Neural crest cell (in vitro differentiated cells): ENCODE measurements at regions not wholly inside any gene's neighbourhood (a gene's known extent, or its start where the extent isn't known, plus 50 kb on each side); places are given as distances from the start of the nearest gene placed in this dataset.

ENCODE experiments used
- DNase-seq: peaks from one replicate; pipeline ENCODE4 v3.0.0; 2021; ENCODE audit warnings: low read depth, mixed read lengths, low spot score
- H3K27ac Mint-ChIP-seq: one replicate; pipeline ENCODE4 v1.8.0; 2021; ENCODE audit warnings: mild to moderate bottlenecking, mixed read lengths; ENCODE audit not compliant: unreplicated experiment
- H3K27me3 Mint-ChIP-seq: 2 replicates; pipeline ENCODE4 v1.8.0; 2021; ENCODE audit warnings: low read depth, mild to moderate bottlenecking, mixed read lengths
- H3K36me3 Mint-ChIP-seq: 2 replicates; pipeline ENCODE4 v1.8.0; 2021; ENCODE audit warnings: low read depth, mild to moderate bottlenecking, mixed read lengths
- H3K4me1 Mint-ChIP-seq: 2 replicates; pipeline ENCODE4 v1.8.0; 2021; ENCODE audit warnings: mixed read lengths
- H3K4me3 Mint-ChIP-seq: one replicate; pipeline ENCODE4 v1.8.0; 2021; ENCODE audit warnings: mild to moderate bottlenecking, mixed read lengths
- H3K9me3 Mint-ChIP-seq: 2 replicates; pipeline ENCODE4 v1.8.0; 2021; ENCODE audit warnings: mixed read lengths
- TF ChIP-seq, protein P1 (sequence below): fragments of 200-600 bp; sonication (generic); conservative IDR thresholded peaks from 2 replicates; pipeline ENCODE4 v1.5.0; 2021; ENCODE audit warnings: antibody characterized with exemption, mild to moderate bottlenecking

DNA sequence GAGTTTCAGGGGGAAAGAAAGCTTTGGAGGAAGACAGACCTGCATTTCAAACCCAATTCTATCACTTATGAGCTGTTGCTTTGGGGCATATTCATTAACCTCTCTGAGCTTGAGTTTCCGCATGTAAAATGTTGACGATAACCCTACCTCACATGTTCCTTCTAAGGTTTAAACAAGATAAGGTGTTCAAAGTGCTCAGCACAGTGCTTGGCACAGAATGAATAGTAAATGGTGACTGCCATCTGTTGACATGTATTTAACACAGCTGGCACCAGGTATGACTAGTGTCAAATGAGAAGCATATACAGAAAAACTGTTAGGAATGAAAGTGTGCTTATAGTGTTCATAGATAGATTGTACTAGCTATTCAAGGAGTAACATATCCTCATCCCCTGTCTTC is 155.5 kb downstream of the PTGER3 start:
- Mint-ChIP-seq H3K27ac (no peak overlapping the region), H3K27me3 (peaks cover 13% of the 10 kb centered on the region), H3K4me3 (no peak overlapping the region), H3K4me1 (peaks cover 3% of the 10 kb centered on the region), H3K36me3 (no peaks in the 10 kb centered on the region), H3K9me3 (no peaks in the 10 kb centered on the region)
- DNase-seq: no peak
- TF ChIP-seq, protein P1, sequence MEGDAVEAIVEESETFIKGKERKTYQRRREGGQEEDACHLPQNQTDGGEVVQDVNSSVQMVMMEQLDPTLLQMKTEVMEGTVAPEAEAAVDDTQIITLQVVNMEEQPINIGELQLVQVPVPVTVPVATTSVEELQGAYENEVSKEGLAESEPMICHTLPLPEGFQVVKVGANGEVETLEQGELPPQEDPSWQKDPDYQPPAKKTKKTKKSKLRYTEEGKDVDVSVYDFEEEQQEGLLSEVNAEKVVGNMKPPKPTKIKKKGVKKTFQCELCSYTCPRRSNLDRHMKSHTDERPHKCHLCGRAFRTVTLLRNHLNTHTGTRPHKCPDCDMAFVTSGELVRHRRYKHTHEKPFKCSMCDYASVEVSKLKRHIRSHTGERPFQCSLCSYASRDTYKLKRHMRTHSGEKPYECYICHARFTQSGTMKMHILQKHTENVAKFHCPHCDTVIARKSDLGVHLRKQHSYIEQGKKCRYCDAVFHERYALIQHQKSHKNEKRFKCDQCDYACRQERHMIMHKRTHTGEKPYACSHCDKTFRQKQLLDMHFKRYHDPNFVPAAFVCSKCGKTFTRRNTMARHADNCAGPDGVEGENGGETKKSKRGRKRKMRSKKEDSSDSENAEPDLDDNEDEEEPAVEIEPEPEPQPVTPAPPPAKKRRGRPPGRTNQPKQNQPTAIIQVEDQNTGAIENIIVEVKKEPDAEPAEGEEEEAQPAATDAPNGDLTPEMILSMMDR: no peak

DNA sequence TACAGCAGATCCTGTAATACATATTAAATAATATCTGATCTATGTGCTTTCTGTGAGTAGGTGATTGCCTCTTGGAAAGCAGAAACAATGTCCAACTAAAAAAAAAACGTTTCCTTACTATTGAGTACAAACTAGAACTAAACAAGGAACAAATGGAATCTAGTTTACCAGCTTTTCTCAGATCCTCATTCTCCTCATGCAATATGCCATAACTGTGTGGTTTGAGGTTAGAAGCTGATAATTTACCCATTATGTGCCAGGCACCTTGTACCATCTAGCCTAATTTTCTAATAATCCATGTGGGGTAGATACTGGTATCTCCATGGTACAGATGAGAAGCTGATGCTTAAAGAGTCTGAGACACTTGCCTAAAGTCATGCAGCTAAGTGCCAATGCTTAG is 154.7 kb downstream of the PTGER3 start:
- no peaks in the 10 kb centered on the region for H3K9me3 Mint-ChIP-seq
- H3K27me3 Mint-ChIP-seq: peaks cover 19% of the 10 kb centered on the region
- no peaks in the 10 kb centered on the region for H3K36me3 Mint-ChIP-seq
- no peak for DNase-seq
- H3K4me1 Mint-ChIP-seq: peaks cover 7% of the 10 kb centered on the region
- H3K27ac Mint-ChIP-seq: no peak overlapping the region
- TF ChIP-seq, protein P1: no peak
- H3K4me3 Mint-ChIP-seq: no peak overlapping the region

DNA sequence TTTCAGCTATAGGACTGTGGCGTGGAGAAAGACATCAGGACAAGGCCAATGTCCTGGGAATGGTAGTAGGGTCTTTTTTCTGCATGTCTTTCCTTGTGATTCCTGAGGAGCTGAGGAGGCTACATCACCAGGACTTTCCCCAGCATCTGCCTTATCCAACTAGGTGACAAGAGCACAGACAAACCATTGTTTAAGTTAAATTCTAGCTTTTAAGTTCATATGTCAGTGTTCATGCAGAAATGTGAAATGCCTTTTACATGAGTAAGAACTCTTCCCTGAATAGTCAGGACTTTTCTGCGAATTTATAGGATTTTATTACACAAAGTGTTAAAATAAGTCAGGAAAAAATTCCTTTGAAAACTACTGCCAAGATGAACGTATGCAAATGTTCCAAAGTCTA is 154.2 kb downstream of the PTGER3 start:
- Mint-ChIP-seq H3K27ac (no peak overlapping the region), H3K9me3 (no peaks in the 10 kb centered on the region), H3K36me3 (no peaks in the 10 kb centered on the region), H3K4me3 (no peak overlapping the region), H3K27me3 (peaks cover 23% of the 10 kb centered on the region), H3K4me1 (peaks cover 7% of the 10 kb centered on the region)
- no peak for DNase-seq
- TF ChIP-seq, protein P1: no peak

DNA sequence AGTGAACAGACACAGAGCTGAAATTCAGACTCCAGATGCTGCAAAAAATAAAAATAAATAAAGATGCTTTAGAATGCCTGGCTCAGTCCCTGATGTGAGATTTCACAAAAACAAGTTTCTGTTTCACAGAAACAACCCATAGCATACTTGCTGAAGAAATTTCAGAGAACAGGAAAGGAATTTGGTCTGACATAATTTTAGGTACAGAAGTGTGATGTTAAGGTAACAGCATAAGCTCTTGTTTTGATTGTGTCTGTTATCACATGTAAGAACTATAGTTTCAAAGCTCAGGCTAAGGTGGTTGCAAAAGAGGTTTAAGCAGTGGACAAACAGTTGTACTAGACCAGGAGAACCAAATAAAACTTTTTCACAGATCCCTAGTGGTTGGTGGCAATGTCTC is 152.1 kb downstream of the PTGER3 start:
- H3K4me1 Mint-ChIP-seq: peaks cover 13% of the 10 kb centered on the region
- TF ChIP-seq, protein P1: no peak
- no peaks in the 10 kb centered on the region for H3K9me3 Mint-ChIP-seq
- no peaks in the 10 kb centered on the region for H3K36me3 Mint-ChIP-seq
- H3K27ac Mint-ChIP-seq: no peak overlapping the region
- no peak overlapping the region for H3K4me3 Mint-ChIP-seq
- no peak for DNase-seq
- peaks cover 25% of the 10 kb centered on the region for H3K27me3 Mint-ChIP-seq

DNA sequence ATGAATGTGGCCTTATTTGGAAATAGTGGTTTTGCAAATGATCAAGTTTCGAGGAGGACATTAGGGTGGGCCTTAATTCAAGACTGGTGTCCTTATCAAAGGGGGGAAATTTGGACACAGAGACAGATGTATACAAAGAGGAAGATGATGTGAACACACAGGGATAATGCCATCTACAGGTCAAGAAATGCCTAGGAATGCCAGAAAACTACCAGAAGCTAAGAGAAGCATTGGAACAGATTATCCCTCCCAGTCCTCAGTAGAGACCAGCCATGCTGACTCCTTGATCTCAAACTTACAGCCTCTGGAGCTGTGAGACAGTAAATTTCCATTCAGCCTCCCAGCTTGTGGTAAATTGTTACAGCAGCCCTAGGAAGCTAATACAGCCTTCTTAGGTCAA is 151.4 kb downstream of the PTGER3 start:
- Mint-ChIP-seq H3K27ac (no peak overlapping the region), H3K27me3 (peaks cover 25% of the 10 kb centered on the region), H3K36me3 (no peaks in the 10 kb centered on the region), H3K4me3 (no peak overlapping the region), H3K9me3 (no peaks in the 10 kb centered on the region), H3K4me1 (peaks cover 13% of the 10 kb centered on the region)
- TF ChIP-seq, protein P1: no peak
- DNase-seq: no peak

DNA sequence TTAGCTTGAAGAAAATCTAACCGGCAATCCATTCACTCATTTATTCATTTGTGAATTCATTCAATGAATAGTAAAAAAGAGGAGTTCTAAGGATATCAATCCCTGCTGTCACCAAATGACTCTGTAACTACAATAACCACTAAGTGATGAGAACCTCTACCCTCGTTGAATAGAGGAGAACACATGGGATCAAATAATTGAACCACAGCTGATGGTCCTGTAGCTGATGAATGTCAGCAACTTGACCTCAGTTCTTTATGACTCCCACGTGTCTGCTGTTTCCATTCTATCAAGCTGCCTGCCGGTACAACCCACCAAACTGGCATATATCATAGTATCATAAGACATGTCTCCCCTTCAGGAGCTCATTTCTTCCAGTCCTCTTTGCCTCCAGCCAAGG is 150.3 kb downstream of the PTGER3 start:
- Mint-ChIP-seq H3K9me3 (peaks cover under 1% of the 10 kb centered on the region), H3K27ac (no peak overlapping the region), H3K27me3 (peaks cover 25% of the 10 kb centered on the region), H3K36me3 (no peaks in the 10 kb centered on the region), H3K4me3 (no peak overlapping the region), H3K4me1 (peaks cover 13% of the 10 kb centered on the region)
- no peak for DNase-seq
- TF ChIP-seq, protein P1: no peak
